ENCODE measurements at regions not wholly inside any gene's neighbourhood (a gene's known extent, or its start where the extent isn't known, plus 50 kb on each side); places are given as distances from the start of the nearest gene placed in this dataset.
"Not testable (repeated sequence)": the region's sequence is repeated elsewhere in the genome, so short reads cannot be mapped to it uniquely, and the experiment has no call there.

GRCh38 chr2:207362716-207363115, 167.0 kb upstream of the CREB1 start:
- TF ChIP-seq CTCF (IDR thresholded peaks at IDR 0.05; ENCODE audit: borderline replicate concordance, control extremely low read depth, extremely low read depth, insufficient read depth, missing control alignments), result no peak
- in situ Hi-C loops (cut with MboI; ENCODE audit: low sequenced_read_pairs, unreplicated experiment), result no loop called here
- no peak for DNase-seq (ENCODE audit: low spot score)

GRCh38 chr2:207363761-207364290, 165.9 kb upstream of the CREB1 start:
- DNase-seq (ENCODE audit: low spot score), result no peak
- no peak for TF ChIP-seq CTCF (IDR thresholded peaks at IDR 0.05; ENCODE audit: borderline replicate concordance, control extremely low read depth, extremely low read depth, insufficient read depth, missing control alignments)
- in situ Hi-C loops (cut with MboI; ENCODE audit: low sequenced_read_pairs, unreplicated experiment), result no loop called here

- no peak for DNase-seq (ENCODE audit: low spot score)
- in situ Hi-C loops (cut with MboI; ENCODE audit: low sequenced_read_pairs, unreplicated experiment), result no loop called here
- TF ChIP-seq CTCF (IDR thresholded peaks at IDR 0.05; ENCODE audit: borderline replicate concordance, control extremely low read depth, extremely low read depth, insufficient read depth, missing control alignments), result no peak
Observed at GRCh38 chr2:207370646-207371045, 159.1 kb upstream of the CREB1 start.

GRCh38 chr2:207371877-207372276, 157.9 kb upstream of the CREB1 start:
- in situ Hi-C loops (cut with MboI; ENCODE audit: low sequenced_read_pairs, unreplicated experiment), result no loop called here
- no peak for DNase-seq (ENCODE audit: low spot score)
- no peak for TF ChIP-seq CTCF (IDR thresholded peaks at IDR 0.05; ENCODE audit: borderline replicate concordance, control extremely low read depth, extremely low read depth, insufficient read depth, missing control alignments)

- in situ Hi-C loops (cut with MboI; ENCODE audit: low sequenced_read_pairs, unreplicated experiment), result no loop called here
- DNase-seq (ENCODE audit: low spot score), result no peak
- no peak for TF ChIP-seq CTCF (IDR thresholded peaks at IDR 0.05; ENCODE audit: borderline replicate concordance, control extremely low read depth, extremely low read depth, insufficient read depth, missing control alignments)
Observed at GRCh38 chr2:207372483-207372882, 157.3 kb upstream of the CREB1 start.

DNA sequence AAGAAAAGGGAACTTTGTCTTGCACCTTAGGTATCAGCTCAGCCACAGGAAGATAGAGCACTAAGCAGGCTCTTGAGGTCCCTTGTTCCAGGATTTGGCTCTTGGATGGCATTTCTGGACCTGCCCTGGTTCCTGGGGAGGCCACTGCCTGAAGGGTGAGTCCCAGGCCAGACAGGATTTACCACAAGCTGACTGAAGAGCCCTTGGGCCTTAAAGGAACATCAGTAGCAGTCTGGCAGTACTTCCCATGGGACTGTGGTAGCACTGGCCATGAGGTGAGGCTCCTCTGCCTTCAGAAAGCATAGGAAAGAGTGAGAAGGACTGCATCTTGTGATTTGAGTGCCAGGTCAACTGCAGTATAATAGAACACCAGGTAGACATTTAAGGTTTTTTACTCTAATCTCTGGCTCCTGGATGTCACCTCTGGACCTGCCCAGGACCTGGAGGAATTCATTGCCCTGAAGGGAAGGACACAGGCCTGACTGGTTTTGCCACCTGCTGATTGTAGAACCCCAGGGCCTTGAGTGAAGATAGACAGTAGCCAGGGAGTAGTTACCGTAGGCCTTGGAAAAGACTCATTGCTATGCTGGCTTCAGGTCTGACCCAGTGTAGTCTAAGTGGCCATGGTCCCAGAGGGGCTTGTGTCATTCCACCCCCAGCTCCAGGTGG, 154.4 kb upstream of the CREB1 start:
- no peak for TF ChIP-seq CTCF (IDR thresholded peaks at IDR 0.05; ENCODE audit: borderline replicate concordance, control extremely low read depth, extremely low read depth, insufficient read depth, missing control alignments)
- no peak for DNase-seq (ENCODE audit: low spot score)
- in situ Hi-C loops (cut with MboI; ENCODE audit: low sequenced_read_pairs, unreplicated experiment), result no loop called here

DNA sequence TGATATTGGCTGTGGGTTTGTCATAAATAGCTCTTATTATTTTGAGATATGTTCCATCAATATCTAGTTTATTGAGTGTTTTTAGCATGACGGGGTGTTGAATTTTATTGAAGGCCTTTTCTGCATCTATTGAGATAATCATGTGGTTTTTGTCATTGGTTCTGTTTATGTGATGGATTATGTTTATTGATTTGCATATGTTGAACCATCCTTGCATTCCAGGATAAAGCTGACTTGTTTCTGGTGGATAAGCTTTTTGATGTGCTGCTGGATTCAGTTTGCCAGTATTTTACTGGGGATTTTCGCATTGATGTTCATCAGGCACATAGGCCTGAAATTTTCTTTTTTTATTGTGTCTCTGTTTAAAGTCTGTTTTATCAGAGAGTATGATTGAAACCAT, 151.1 kb upstream of the CREB1 start:
- DNase-seq (ENCODE audit: low spot score); in situ Hi-C loops (cut with MboI; ENCODE audit: low sequenced_read_pairs, unreplicated experiment): not testable (repeated sequence)
